ENCODE measurements at regions not wholly inside any gene's neighbourhood (a gene's known extent, or its start where the extent isn't known, plus 50 kb on each side); places are given as distances from the start of the nearest gene placed in this dataset.
A peak's percentile ranks its signal among the peaks of the same experiment; 100 is the strongest.

DNA sequence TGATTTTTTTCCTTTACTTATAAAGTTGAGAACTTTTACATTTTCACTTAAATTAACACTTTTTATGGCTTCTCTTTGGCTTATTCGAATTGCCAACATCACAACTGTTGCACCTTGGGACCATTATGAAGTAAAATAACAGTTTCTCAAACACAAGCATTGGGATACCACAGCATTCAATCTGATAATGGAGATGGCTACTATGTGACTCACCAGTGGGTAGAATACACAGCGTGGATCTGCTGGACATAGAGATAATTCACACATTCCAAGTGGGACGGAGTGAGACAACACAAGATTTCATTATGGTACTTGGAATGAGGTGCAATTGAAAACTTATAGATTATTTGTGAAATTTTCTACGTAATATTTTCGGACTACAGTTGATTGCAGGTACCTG is 68.0 kb downstream of the ADAMTS1 start:
- peak; percentile 42 for DNase-seq

DNA sequence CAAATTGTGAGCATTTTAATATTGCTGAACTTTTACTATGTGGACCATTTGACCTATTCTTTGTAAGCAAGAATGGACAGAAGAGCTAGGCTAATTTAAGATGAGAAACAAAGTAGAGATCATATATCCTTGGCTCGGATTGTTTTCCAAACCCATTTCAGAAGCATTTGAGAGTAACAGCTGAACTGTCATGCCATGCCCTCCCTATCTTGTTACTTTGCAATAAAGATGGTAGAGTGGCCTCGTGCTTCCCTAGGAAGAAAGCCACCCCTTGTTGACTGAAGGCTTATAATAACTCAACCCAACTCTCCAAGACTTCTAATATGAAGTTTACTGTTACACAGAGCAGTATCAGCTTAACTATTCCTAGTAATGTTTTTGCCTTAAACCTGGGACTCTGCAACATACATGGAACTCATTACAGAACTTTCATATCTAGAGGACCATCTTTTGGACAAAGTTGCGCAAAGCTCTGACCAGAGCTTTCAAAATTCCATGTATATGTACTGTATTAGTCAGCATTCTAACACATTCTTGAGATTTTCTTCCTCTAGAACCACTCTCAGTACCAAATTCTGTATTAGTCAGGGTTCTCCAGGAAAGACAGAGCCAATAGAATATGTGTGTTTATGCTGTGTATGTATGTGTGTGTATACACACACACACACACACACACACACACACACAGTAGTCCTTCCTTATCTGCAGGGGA is 68.7 kb downstream of the ADAMTS1 start:
- H3K27me3 Mint-ChIP-seq (ENCODE audit: insufficient read depth), result peaks cover 2% of the 10 kb centered on the region; the same call in 1 of the 2 replicates
- peaks cover 35% of the 10 kb centered on the region for H3K4me1 Mint-ChIP-seq (ENCODE audit: low read depth)
- no peaks in the 10 kb centered on the region for H3K36me3 Mint-ChIP-seq (ENCODE audit: low read depth)
- H3K27ac Mint-ChIP-seq, result peak overlapping the region; percentile 65
- no peaks in the 10 kb centered on the region for H3K9me3 Mint-ChIP-seq
- no peak overlapping the region; the same call in 1 of the 2 replicates for H3K4me3 Mint-ChIP-seq
- TF ChIP-seq, protein P1, sequence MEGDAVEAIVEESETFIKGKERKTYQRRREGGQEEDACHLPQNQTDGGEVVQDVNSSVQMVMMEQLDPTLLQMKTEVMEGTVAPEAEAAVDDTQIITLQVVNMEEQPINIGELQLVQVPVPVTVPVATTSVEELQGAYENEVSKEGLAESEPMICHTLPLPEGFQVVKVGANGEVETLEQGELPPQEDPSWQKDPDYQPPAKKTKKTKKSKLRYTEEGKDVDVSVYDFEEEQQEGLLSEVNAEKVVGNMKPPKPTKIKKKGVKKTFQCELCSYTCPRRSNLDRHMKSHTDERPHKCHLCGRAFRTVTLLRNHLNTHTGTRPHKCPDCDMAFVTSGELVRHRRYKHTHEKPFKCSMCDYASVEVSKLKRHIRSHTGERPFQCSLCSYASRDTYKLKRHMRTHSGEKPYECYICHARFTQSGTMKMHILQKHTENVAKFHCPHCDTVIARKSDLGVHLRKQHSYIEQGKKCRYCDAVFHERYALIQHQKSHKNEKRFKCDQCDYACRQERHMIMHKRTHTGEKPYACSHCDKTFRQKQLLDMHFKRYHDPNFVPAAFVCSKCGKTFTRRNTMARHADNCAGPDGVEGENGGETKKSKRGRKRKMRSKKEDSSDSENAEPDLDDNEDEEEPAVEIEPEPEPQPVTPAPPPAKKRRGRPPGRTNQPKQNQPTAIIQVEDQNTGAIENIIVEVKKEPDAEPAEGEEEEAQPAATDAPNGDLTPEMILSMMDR (IDR thresholded peaks at IDR 0.05), result no peak
- peak; percentile 80 for DNase-seq

More for the DNA sequence above, 68.0 kb downstream of the ADAMTS1 start:
- Mint-ChIP-seq H3K4me3 (no peak overlapping the region; the same call in 1 of the 2 replicates), H3K27ac (peak overlapping the region; percentile 65), H3K4me1 (ENCODE audit: low read depth) (peaks cover 28% of the 10 kb centered on the region), H3K9me3 (no peaks in the 10 kb centered on the region), H3K27me3 (ENCODE audit: insufficient read depth) (peaks cover 2% of the 10 kb centered on the region; the same call in 1 of the 2 replicates), H3K36me3 (ENCODE audit: low read depth) (no peaks in the 10 kb centered on the region)
- TF ChIP-seq, protein P1 (IDR thresholded peaks at IDR 0.05), result no peak

DNA sequence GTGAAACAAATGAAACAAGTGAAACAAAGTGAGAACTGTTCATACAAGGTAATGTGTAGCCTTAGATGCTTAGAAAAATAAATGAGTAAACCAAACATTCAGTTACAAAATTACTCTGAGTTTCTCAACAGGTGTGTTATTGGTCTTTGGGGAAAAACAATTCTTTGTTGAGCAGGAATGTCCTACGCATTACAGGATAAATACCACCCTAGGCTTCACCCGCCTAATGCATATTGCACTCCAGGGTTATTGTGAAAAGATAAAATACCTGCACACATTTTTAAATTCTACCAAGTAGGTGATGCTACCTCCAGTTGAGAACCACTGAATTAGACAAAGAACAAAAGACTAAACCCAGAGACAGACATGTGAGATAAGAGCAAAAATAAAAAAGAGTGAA is 72.2 kb downstream of the ADAMTS1 start:
- no peaks in the 10 kb centered on the region for H3K36me3 Mint-ChIP-seq (ENCODE audit: low read depth)
- no peak for DNase-seq
- no peaks in the 10 kb centered on the region for H3K9me3 Mint-ChIP-seq
- no peaks in the 10 kb centered on the region for H3K27me3 Mint-ChIP-seq (ENCODE audit: insufficient read depth)
- H3K27ac Mint-ChIP-seq, result no peak overlapping the region
- H3K4me3 Mint-ChIP-seq, result no peak overlapping the region
- H3K4me1 Mint-ChIP-seq (ENCODE audit: low read depth), result peaks cover 42% of the 10 kb centered on the region
- TF ChIP-seq, protein P1 (IDR thresholded peaks at IDR 0.05), result no peak

DNA sequence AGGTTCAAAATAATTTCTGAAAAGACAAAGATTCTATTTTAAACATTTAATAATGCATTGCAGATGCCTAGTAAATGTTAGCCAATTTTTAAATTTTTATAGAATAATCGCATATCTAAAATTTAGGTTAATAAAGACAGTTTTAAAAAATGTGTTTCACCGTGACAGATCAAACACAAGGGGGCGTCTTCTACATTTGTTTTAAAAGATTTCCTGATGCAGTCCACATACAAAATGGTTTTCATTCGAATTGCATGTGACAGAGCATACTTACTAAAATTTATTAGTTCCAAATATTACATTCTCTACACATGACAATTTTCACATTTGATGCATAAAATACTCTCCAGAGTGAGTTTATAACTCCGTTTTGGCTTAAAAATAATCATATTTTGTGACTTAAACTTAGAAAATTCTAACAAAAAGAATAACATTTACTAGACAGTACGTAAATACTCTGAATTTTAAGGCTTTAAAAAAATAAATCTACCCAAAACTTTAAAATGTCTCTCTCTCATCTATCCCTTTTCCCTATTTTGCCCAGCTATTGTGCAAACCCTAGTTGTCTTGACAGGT is 75.5 kb downstream of the ADAMTS1 start:
- H3K36me3 Mint-ChIP-seq (ENCODE audit: low read depth), result no peaks in the 10 kb centered on the region
- TF ChIP-seq, protein P1 (IDR thresholded peaks at IDR 0.05), result peak; percentile 89
- no peak overlapping the region for H3K4me3 Mint-ChIP-seq
- H3K4me1 Mint-ChIP-seq (ENCODE audit: low read depth), result peaks cover 14% of the 10 kb centered on the region
- H3K9me3 Mint-ChIP-seq, result no peaks in the 10 kb centered on the region
- peak; percentile 63 for DNase-seq
- H3K27ac Mint-ChIP-seq, result no peak overlapping the region
- no peaks in the 10 kb centered on the region; the same call in 1 of the 2 replicates for H3K27me3 Mint-ChIP-seq (ENCODE audit: insufficient read depth)

DNA sequence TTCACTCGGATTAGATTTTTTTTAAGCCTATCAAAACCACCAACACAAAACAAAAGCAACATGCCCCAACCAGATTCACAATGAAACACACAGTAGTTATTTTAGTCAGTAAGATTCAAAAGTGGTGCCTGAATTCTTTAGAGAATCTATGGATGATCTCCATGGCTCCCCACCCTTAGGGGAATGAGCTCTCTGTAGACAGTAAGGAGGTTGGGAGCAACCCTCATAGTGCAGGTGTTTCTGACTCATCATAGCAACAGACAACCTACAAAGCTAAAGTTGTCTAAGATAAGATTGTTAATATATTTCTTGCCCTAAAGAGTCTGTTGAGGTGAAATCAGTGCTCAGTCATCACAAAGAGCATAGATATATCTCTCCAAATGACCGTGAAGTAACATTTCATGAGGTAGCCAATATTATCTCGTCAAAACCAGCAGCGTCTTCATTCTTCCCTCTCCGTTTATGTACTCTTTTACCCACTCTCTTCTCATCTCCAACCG is 78.3 kb downstream of the ADAMTS1 start:
- no peaks in the 10 kb centered on the region; the same call in 1 of the 2 replicates for H3K27me3 Mint-ChIP-seq (ENCODE audit: insufficient read depth)
- DNase-seq, result no peak
- no peak overlapping the region for H3K27ac Mint-ChIP-seq
- no peak overlapping the region for H3K4me3 Mint-ChIP-seq
- H3K4me1 Mint-ChIP-seq (ENCODE audit: low read depth), result peaks cover 28% of the 10 kb centered on the region
- no peaks in the 10 kb centered on the region for H3K36me3 Mint-ChIP-seq (ENCODE audit: low read depth)
- no peaks in the 10 kb centered on the region for H3K9me3 Mint-ChIP-seq
- TF ChIP-seq, protein P1 (IDR thresholded peaks at IDR 0.05), result no peak

All from HFFc6 (cell line).